OCI-LY3 (cell line): ENCODE measurements at regions not wholly inside any gene's neighbourhood (a gene's known extent, or its start where the extent isn't known, plus 50 kb on each side); places are given as distances from the start of the nearest gene placed in this dataset.
"Not testable (repeated sequence)": the region's sequence is repeated elsewhere in the genome, so short reads cannot be mapped to it uniquely, and the experiment has no call there.

ENCODE experiments used
- EZH2phosphoT487 ChIP-seq: fragments of 200-600 bp; shearing (Covaris generic); IDR thresholded peaks from 2 replicates; pipeline ENCODE4 v1.6.1; 2018; ENCODE audit warnings: antibody characterized with exemption, mixed run types, low read depth
- TF ChIP-seq, protein P1 (sequence below): fragments of 200-600, 300-600 bp; sonication (generic); IDR thresholded peaks from 2 replicates; pipeline ENCODE4 v1.5.1; 2014; ENCODE audit warnings: antibody characterized with exemption, low read length, low read depth

DNA sequence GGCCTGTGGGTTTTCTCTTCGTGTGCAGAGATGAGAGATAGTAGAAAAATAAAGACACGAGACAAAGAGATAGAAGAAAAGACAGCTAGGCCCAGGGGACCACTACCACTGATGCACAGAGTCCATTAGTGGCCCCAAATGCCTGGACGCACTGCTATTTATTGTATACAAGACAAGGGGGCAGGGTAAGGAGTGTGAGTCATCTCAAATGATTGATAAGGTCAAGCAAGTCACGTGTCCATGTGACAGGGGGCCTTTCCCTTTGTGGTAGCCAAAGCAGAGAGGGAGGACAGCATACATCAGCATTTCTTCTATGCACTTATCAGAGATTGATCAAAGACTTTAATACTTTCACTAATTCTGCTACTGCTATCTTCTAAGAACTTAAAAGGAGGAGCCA is 53.0 kb upstream of the PRSS16 start:
- TF ChIP-seq, protein P1, sequence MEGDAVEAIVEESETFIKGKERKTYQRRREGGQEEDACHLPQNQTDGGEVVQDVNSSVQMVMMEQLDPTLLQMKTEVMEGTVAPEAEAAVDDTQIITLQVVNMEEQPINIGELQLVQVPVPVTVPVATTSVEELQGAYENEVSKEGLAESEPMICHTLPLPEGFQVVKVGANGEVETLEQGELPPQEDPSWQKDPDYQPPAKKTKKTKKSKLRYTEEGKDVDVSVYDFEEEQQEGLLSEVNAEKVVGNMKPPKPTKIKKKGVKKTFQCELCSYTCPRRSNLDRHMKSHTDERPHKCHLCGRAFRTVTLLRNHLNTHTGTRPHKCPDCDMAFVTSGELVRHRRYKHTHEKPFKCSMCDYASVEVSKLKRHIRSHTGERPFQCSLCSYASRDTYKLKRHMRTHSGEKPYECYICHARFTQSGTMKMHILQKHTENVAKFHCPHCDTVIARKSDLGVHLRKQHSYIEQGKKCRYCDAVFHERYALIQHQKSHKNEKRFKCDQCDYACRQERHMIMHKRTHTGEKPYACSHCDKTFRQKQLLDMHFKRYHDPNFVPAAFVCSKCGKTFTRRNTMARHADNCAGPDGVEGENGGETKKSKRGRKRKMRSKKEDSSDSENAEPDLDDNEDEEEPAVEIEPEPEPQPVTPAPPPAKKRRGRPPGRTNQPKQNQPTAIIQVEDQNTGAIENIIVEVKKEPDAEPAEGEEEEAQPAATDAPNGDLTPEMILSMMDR: not testable (repeated sequence)
- not testable (repeated sequence) for TF ChIP-seq EZH2phosphoT487
